ENCODE measurements at regions not wholly inside any gene's neighbourhood (a gene's known extent, or its start where the extent isn't known, plus 50 kb on each side); places are given as distances from the start of the nearest gene placed in this dataset.

GRCh38 chr2:238747557-238747956, 100.3 kb upstream of the TWIST2 start:
- CTCF ChIA-PET, result no interaction called here
- DNase-seq (ENCODE audit: extremely low spot score), result no peak

GRCh38 chr2:238750212-238750904, 97.5 kb upstream of the TWIST2 start:
- ChIA-PET POLR2A (no interaction called here), CTCF (no interaction called here)
- TF ChIP-seq FOXK2 (IDR thresholded peaks at IDR 0.05), result no peak
- no peak for TF ChIP-seq CTBP1 (IDR thresholded peaks at IDR 0.05; ENCODE audit: borderline replicate concordance)
- no peak for TF ChIP-seq ZNF384 (IDR thresholded peaks at IDR 0.05)
- no peak for TF ChIP-seq TARDBP (IDR thresholded peaks at IDR 0.05)
- no peak for TF ChIP-seq FOXM1 (IDR thresholded peaks at IDR 0.05; ENCODE audit: borderline replicate concordance)
- no peak for TF ChIP-seq SUZ12 (IDR thresholded peaks at IDR 0.05)
- no peak for DNase-seq (ENCODE audit: extremely low spot score)

More at GRCh38 chr2:238747557-238747956, 100.3 kb upstream of the TWIST2 start:
- POLR2A ChIA-PET, result no interaction called here
- TF ChIP-seq ARNT (IDR thresholded peaks at IDR 0.05), result no peak
- no peak for TF ChIP-seq LEF1 (IDR thresholded peaks at IDR 0.05; ENCODE audit: borderline replicate concordance)
- no peak for TF ChIP-seq BHLHE40 (IDR thresholded peaks at IDR 0.05; ENCODE audit: borderline replicate concordance)
- TF ChIP-seq PKNOX1 (IDR thresholded peaks at IDR 0.05), result no peak
- TF ChIP-seq FOXM1 (IDR thresholded peaks at IDR 0.05; ENCODE audit: borderline replicate concordance), result no peak
- no peak for TF ChIP-seq SUZ12 (IDR thresholded peaks at IDR 0.05)
- no peak for TF ChIP-seq SP1 (IDR thresholded peaks at IDR 0.05)
- no peak for TF ChIP-seq TARDBP (IDR thresholded peaks at IDR 0.05)
- no peak for TF ChIP-seq FOXK2 (IDR thresholded peaks at IDR 0.05)
- no peak for TF ChIP-seq ZNF384 (IDR thresholded peaks at IDR 0.05)
- TF ChIP-seq HDGF (IDR thresholded peaks at IDR 0.05; ENCODE audit: borderline replicate concordance), result no peak
- no peak for TF ChIP-seq CTBP1 (IDR thresholded peaks at IDR 0.05; ENCODE audit: borderline replicate concordance)
- TF ChIP-seq NFRKB (IDR thresholded peaks at IDR 0.05), result no peak
- no peak for TF ChIP-seq FOXA1 (IDR thresholded peaks at IDR 0.05)
- TF ChIP-seq L3MBTL2 (conservative IDR thresholded peaks at IDR 0.05), result no peak
- TF ChIP-seq ELF4 (IDR thresholded peaks at IDR 0.05), result no peak

- ChIA-PET CTCF (no interaction called here), POLR2A (no interaction called here)
- no peak for TF ChIP-seq ZNF384 (IDR thresholded peaks at IDR 0.05)
- TF ChIP-seq ARNT (IDR thresholded peaks at IDR 0.05), result no peak
- TF ChIP-seq SUZ12 (IDR thresholded peaks at IDR 0.05), result no peak
- TF ChIP-seq FOXA1 (IDR thresholded peaks at IDR 0.05), result no peak
- TF ChIP-seq L3MBTL2 (conservative IDR thresholded peaks at IDR 0.05), result no peak
- no peak for TF ChIP-seq BHLHE40 (IDR thresholded peaks at IDR 0.05; ENCODE audit: borderline replicate concordance)
- no peak for TF ChIP-seq SP1 (IDR thresholded peaks at IDR 0.05)
- TF ChIP-seq CTBP1 (IDR thresholded peaks at IDR 0.05; ENCODE audit: borderline replicate concordance), result no peak
- no peak for TF ChIP-seq FOXM1 (IDR thresholded peaks at IDR 0.05; ENCODE audit: borderline replicate concordance)
- no peak for TF ChIP-seq HDGF (IDR thresholded peaks at IDR 0.05; ENCODE audit: borderline replicate concordance)
- TF ChIP-seq FOXK2 (IDR thresholded peaks at IDR 0.05), result no peak
- TF ChIP-seq LEF1 (IDR thresholded peaks at IDR 0.05; ENCODE audit: borderline replicate concordance), result no peak
- DNase-seq (ENCODE audit: extremely low spot score), result no peak
Observed at GRCh38 chr2:238754259-238754658, 93.6 kb upstream of the TWIST2 start.

- peak; percentile 12 for DNase-seq (ENCODE audit: extremely low spot score)
- ChIA-PET POLR2A (no interaction called here), CTCF (no interaction called here)
- TF ChIP-seq NFRKB (IDR thresholded peaks at IDR 0.05), result no peak
- no peak for TF ChIP-seq FOXA1 (IDR thresholded peaks at IDR 0.05)
- no peak for TF ChIP-seq PKNOX1 (IDR thresholded peaks at IDR 0.05)
- no peak for TF ChIP-seq FOXM1 (IDR thresholded peaks at IDR 0.05; ENCODE audit: borderline replicate concordance)
- TF ChIP-seq ELF4 (IDR thresholded peaks at IDR 0.05), result no peak
- TF ChIP-seq ARNT (IDR thresholded peaks at IDR 0.05), result no peak
- no peak for TF ChIP-seq LEF1 (IDR thresholded peaks at IDR 0.05; ENCODE audit: borderline replicate concordance)
- no peak for TF ChIP-seq ZNF384 (IDR thresholded peaks at IDR 0.05)
- no peak for TF ChIP-seq FOXK2 (IDR thresholded peaks at IDR 0.05)
- TF ChIP-seq TARDBP (IDR thresholded peaks at IDR 0.05), result no peak
- TF ChIP-seq HDGF (IDR thresholded peaks at IDR 0.05; ENCODE audit: borderline replicate concordance), result no peak
- TF ChIP-seq CTBP1 (IDR thresholded peaks at IDR 0.05; ENCODE audit: borderline replicate concordance), result no peak
- no peak for TF ChIP-seq SUZ12 (IDR thresholded peaks at IDR 0.05)
- TF ChIP-seq SP1 (IDR thresholded peaks at IDR 0.05), result no peak
- no peak for TF ChIP-seq BHLHE40 (IDR thresholded peaks at IDR 0.05; ENCODE audit: borderline replicate concordance)
- no peak for TF ChIP-seq L3MBTL2 (conservative IDR thresholded peaks at IDR 0.05)
Observed at GRCh38 chr2:238761868-238762267, 86.0 kb upstream of the TWIST2 start.

- DNase-seq (ENCODE audit: extremely low spot score), result no peak
- no peak for TF ChIP-seq LEF1 (IDR thresholded peaks at IDR 0.05; ENCODE audit: borderline replicate concordance)
- no peak for TF ChIP-seq SP1 (IDR thresholded peaks at IDR 0.05)
- no peak for TF ChIP-seq TARDBP (IDR thresholded peaks at IDR 0.05)
- no peak for TF ChIP-seq FOXK2 (IDR thresholded peaks at IDR 0.05)
- TF ChIP-seq FOXM1 (IDR thresholded peaks at IDR 0.05; ENCODE audit: borderline replicate concordance), result no peak
- TF ChIP-seq PKNOX1 (IDR thresholded peaks at IDR 0.05), result no peak
- TF ChIP-seq L3MBTL2 (conservative IDR thresholded peaks at IDR 0.05), result no peak
- TF ChIP-seq SUZ12 (IDR thresholded peaks at IDR 0.05), result no peak
- ChIA-PET POLR2A (no interaction called here), CTCF (no interaction called here)
Observed at GRCh38 chr2:238763471-238763995, 84.4 kb upstream of the TWIST2 start.

- CTCF ChIA-PET, result no interaction called here
- DNase-seq (ENCODE audit: extremely low spot score), result no peak
- TF ChIP-seq NFRKB (IDR thresholded peaks at IDR 0.05) (no peak), SUZ12 (IDR thresholded peaks at IDR 0.05) (no peak)
- POLR2A ChIA-PET, result no interaction called here
Observed at GRCh38 chr2:238765590-238765989, 82.3 kb upstream of the TWIST2 start.
